B cell (primary cell): ENCODE measurements at regions not wholly inside any gene's neighbourhood (a gene's known extent, or its start where the extent isn't known, plus 50 kb on each side); places are given as distances from the start of the nearest gene placed in this dataset.

Source experiments
- EZH2 ChIP-seq: IDR thresholded peaks from 2 replicates; pipeline ENCODE4 v1.6.1; 2012; ENCODE audit warnings: borderline replicate concordance, low read depth, mild to moderate bottlenecking, moderate library complexity, low read length; ENCODE audit not compliant: insufficient read depth, poor library complexity, severe bottlenecking
- TF ChIP-seq, protein P1 (sequence below): fragments of 200-600 bp; IDR thresholded peaks from one replicate; pipeline ENCODE4 v1.8.0; 2022; ENCODE audit warnings: antibody characterized with exemption, mild to moderate bottlenecking

DNA sequence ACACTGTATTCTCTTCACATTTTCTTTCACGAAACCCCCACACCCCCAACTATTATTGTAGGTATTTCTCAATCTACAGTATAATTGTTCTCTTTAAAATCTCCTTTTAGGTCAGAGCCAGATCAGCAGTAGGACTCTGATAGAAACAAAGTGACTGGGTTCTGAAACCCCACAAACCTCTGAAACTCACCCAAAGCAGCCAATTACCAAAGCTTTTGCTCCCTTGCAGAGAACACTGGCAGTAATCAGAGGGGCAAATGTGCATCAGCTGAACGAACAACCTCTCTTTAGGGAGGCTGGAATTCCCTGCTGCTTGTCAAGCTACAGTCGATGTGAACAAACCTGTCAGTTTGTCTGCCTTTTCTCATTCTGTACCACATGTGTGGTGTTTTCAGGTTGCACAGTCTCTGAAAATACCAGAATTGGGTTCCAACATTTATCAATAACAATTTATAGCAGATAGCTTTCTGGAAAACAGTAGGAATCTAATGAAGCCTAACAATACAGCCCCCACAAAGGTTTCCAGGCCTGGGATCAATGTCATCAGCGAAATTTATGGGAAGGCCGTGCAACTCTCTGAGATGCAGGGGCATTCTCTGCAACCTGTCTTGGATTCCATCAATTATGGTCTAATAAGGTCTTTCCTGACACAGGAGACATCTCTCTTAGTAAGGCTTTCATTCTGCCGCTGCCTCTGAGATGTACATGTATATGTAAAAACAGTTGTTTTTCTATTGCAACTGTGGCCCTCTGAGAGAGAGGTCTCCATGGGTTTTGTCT is 395.9 kb downstream of the GPAT3 start:
- TF ChIP-seq, protein P1, sequence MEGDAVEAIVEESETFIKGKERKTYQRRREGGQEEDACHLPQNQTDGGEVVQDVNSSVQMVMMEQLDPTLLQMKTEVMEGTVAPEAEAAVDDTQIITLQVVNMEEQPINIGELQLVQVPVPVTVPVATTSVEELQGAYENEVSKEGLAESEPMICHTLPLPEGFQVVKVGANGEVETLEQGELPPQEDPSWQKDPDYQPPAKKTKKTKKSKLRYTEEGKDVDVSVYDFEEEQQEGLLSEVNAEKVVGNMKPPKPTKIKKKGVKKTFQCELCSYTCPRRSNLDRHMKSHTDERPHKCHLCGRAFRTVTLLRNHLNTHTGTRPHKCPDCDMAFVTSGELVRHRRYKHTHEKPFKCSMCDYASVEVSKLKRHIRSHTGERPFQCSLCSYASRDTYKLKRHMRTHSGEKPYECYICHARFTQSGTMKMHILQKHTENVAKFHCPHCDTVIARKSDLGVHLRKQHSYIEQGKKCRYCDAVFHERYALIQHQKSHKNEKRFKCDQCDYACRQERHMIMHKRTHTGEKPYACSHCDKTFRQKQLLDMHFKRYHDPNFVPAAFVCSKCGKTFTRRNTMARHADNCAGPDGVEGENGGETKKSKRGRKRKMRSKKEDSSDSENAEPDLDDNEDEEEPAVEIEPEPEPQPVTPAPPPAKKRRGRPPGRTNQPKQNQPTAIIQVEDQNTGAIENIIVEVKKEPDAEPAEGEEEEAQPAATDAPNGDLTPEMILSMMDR: no peak
- no peak for TF ChIP-seq EZH2
